ENCODE measurements at regions not wholly inside any gene's neighbourhood (a gene's known extent, or its start where the extent isn't known, plus 50 kb on each side); places are given as distances from the start of the nearest gene placed in this dataset.

GRCh38 chr14:51479584-51480325, 172.0 kb upstream of the FRMD6 start:
- DNase-seq (ENCODE audit: low spot score) = no peak
- in situ Hi-C loops (cut with MboI; ENCODE audit: low sequenced_read_pairs, unreplicated experiment) = no loop called here
- TF ChIP-seq CTCF (IDR thresholded peaks at IDR 0.05; ENCODE audit: borderline replicate concordance, control extremely low read depth, extremely low read depth, insufficient read depth, missing control alignments) = no peak

GRCh38 chr14:51481643-51482042, 170.1 kb upstream of the FRMD6 start:
- DNase-seq (ENCODE audit: low spot score) = no peak
- no peak for TF ChIP-seq CTCF (IDR thresholded peaks at IDR 0.05; ENCODE audit: borderline replicate concordance, control extremely low read depth, extremely low read depth, insufficient read depth, missing control alignments)
- in situ Hi-C loops (cut with MboI; ENCODE audit: low sequenced_read_pairs, unreplicated experiment) = no loop called here

- DNase-seq (ENCODE audit: low spot score) = no peak
Measured at GRCh38 chr14:51482102-51482501, 169.6 kb upstream of the FRMD6 start.

GRCh38 chr14:51484485-51484884, 167.2 kb upstream of the FRMD6 start:
- in situ Hi-C loops (cut with MboI; ENCODE audit: low sequenced_read_pairs, unreplicated experiment) = no loop called here

More at GRCh38 chr14:51482102-51482501, 169.6 kb upstream of the FRMD6 start:
- in situ Hi-C loops (cut with MboI; ENCODE audit: low sequenced_read_pairs, unreplicated experiment) = no loop called here
- TF ChIP-seq CTCF (IDR thresholded peaks at IDR 0.05; ENCODE audit: borderline replicate concordance, control extremely low read depth, extremely low read depth, insufficient read depth, missing control alignments) = no peak

GRCh38 chr14:51485733-51486132, 166.0 kb upstream of the FRMD6 start:
- TF ChIP-seq CTCF (IDR thresholded peaks at IDR 0.05; ENCODE audit: borderline replicate concordance, control extremely low read depth, extremely low read depth, insufficient read depth, missing control alignments) = no peak
- DNase-seq (ENCODE audit: low spot score) = no peak
- in situ Hi-C loops (cut with MboI; ENCODE audit: low sequenced_read_pairs, unreplicated experiment) = no loop called here

More at GRCh38 chr14:51484485-51484884, 167.2 kb upstream of the FRMD6 start:
- no peak for TF ChIP-seq CTCF (IDR thresholded peaks at IDR 0.05; ENCODE audit: borderline replicate concordance, control extremely low read depth, extremely low read depth, insufficient read depth, missing control alignments)
- DNase-seq (ENCODE audit: low spot score) = no peak

- in situ Hi-C loops (cut with MboI; ENCODE audit: low sequenced_read_pairs, unreplicated experiment) = no loop called here
- no peak for TF ChIP-seq CTCF (IDR thresholded peaks at IDR 0.05; ENCODE audit: borderline replicate concordance, control extremely low read depth, extremely low read depth, insufficient read depth, missing control alignments)
- no peak for DNase-seq (ENCODE audit: low spot score)
Measured at GRCh38 chr14:51487848-51488247, 163.9 kb upstream of the FRMD6 start.

Measured in GM13976 (cell line).